Central memory CD8-positive, alpha-beta T cell (primary cell): ENCODE measurements at regions not wholly inside any gene's neighbourhood (a gene's known extent, or its start where the extent isn't known, plus 50 kb on each side); places are given as distances from the start of the nearest gene placed in this dataset.
"Not testable (repeated sequence)": the region's sequence is repeated elsewhere in the genome, so short reads cannot be mapped to it uniquely, and the experiment has no call there.

ENCODE experiments used
- ATAC-seq: fragments of 150-1000 bp; cut with Tn5 transposase; replicated peaks from 2 replicates; pipeline ENCODE4 v1.10.0; 2022; ENCODE audit warnings: mild to moderate bottlenecking, moderate FRiP score, moderate number of reproducible peaks; ENCODE audit not compliant: poor library complexity, severe bottlenecking; ENCODE audit errors: extremely low read depth
- DNase-seq, 2 donors: peaks; one replicate each; pipeline ENCODE4 v3.0.0; 2021; ENCODE audit warnings: low spot score in 2 of 2
- H3K27ac Mint-ChIP-seq: one replicate; pipeline ENCODE4 v1.8.0; 2022; ENCODE audit warnings: low read depth, mild to moderate bottlenecking, moderate library complexity, mixed read lengths
- H3K27me3 Mint-ChIP-seq: one replicate; pipeline ENCODE4 v1.8.0; 2022; ENCODE audit warnings: mixed read lengths
- H3K36me3 Mint-ChIP-seq: one replicate; pipeline ENCODE4 v1.8.0; 2022; ENCODE audit warnings: mild to moderate bottlenecking, moderate library complexity, mixed read lengths; ENCODE audit not compliant: insufficient read depth
- H3K4me1 Mint-ChIP-seq: one replicate; pipeline ENCODE4 v1.8.0; 2022; ENCODE audit warnings: mixed read lengths
- H3K4me3 Mint-ChIP-seq: one replicate; pipeline ENCODE4 v1.8.0; 2022; ENCODE audit warnings: mild to moderate bottlenecking, moderate library complexity, mixed read lengths
- H3K9me3 Mint-ChIP-seq: one replicate; pipeline ENCODE4 v1.8.0; 2022; ENCODE audit warnings: mixed read lengths

GRCh38 chr6:76532647-76533046, 460.2 kb upstream of the IMPG1 start:
- Mint-ChIP-seq H3K27me3 (no peaks in the 10 kb centered on the region), H3K27ac (no peak overlapping the region), H3K4me3 (no peak overlapping the region), H3K4me1 (no peaks in the 10 kb centered on the region), H3K9me3 (peaks cover 26% of the 10 kb centered on the region), H3K36me3 (no peaks in the 10 kb centered on the region)
- DNase-seq (no peak), ATAC-seq (no peak)

DNA sequence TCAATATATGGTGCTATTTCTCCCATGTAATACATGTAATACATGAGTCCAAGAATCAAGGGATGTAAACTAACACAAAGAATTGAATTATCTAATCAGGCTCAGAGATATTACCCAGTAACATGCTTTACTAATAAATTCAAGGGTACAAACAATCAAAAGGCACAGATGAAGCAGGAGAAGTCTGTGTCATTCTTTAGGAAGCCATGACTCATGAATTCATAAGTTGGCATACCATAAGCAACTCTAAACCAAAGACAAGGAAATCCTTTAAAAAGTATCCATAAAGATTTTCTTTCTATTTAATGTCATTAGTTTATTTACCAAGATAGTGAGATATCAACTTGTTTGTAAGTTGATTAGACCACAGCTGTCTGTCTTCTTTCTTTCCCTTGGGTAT, 446.0 kb upstream of the IMPG1 start:
- Mint-ChIP-seq H3K27me3 (no peaks in the 10 kb centered on the region), H3K27ac (no peak overlapping the region), H3K4me3 (no peak overlapping the region), H3K36me3 (no peaks in the 10 kb centered on the region), H3K4me1 (no peaks in the 10 kb centered on the region), H3K9me3 (peaks cover 9% of the 10 kb centered on the region)
- DNase-seq (no peak), ATAC-seq (no peak)

DNA sequence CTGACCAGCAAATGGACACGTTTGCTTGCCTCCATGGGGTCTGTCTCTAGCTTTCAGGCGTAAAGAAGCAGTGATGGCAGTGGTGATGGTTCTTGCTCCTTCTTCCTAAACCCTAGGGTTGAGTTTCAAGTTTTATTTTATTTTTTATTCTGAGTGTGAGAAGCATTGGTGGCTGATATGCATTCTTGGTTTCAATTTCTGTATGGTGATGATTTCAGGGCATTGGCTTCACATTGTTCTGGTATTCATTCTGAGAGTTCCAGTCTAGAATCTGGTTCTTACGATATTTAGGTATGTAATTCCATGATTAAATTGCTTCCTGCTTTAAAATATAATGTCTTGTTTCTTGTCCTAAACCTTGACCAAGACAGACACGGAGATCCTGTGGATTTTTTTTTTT, 444.5 kb upstream of the IMPG1 start:
- H3K4me3 Mint-ChIP-seq, result no peak overlapping the region
- DNase-seq, result no peak
- ATAC-seq, result no peak
- H3K9me3 Mint-ChIP-seq, result peaks cover 7% of the 10 kb centered on the region
- no peak overlapping the region for H3K27ac Mint-ChIP-seq
- no peaks in the 10 kb centered on the region for H3K4me1 Mint-ChIP-seq
- H3K27me3 Mint-ChIP-seq, result no peaks in the 10 kb centered on the region
- H3K36me3 Mint-ChIP-seq, result no peaks in the 10 kb centered on the region

DNA sequence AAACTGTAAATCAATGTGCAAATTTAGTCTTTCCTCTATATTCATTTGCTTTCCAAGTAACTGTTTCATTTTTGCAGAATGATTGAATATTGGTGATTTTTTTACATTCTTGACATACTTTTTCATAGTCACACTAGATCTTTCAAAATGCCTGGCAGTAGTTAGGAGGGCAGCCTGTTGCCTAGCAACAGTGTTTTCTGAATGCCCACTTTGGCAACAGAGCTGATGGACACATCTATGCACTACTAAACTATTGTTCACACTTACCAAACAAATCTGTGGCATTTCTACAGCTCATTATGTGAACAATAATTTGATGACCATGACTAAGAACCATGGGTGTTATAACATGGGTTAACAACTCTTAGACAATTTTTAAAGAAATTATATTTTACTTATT, 438.0 kb upstream of the IMPG1 start:
- H3K9me3 Mint-ChIP-seq, result peaks cover 6% of the 10 kb centered on the region
- H3K27ac Mint-ChIP-seq, result no peak overlapping the region
- H3K4me1 Mint-ChIP-seq, result no peaks in the 10 kb centered on the region
- no peaks in the 10 kb centered on the region for H3K36me3 Mint-ChIP-seq
- no peak for ATAC-seq
- H3K27me3 Mint-ChIP-seq, result no peaks in the 10 kb centered on the region
- H3K4me3 Mint-ChIP-seq, result no peak overlapping the region
- no peak for DNase-seq

- Mint-ChIP-seq H3K4me3 (no peak overlapping the region), H3K4me1 (no peaks in the 10 kb centered on the region), H3K27ac (no peak overlapping the region), H3K9me3 (peaks cover 11% of the 10 kb centered on the region), H3K36me3 (no peaks in the 10 kb centered on the region), H3K27me3 (no peaks in the 10 kb centered on the region)
- ATAC-seq, result no peak
- no peak for DNase-seq
These were observed 436.9 kb upstream of the IMPG1 start for GRCh38 chr6:76509397-76509796.

DNA sequence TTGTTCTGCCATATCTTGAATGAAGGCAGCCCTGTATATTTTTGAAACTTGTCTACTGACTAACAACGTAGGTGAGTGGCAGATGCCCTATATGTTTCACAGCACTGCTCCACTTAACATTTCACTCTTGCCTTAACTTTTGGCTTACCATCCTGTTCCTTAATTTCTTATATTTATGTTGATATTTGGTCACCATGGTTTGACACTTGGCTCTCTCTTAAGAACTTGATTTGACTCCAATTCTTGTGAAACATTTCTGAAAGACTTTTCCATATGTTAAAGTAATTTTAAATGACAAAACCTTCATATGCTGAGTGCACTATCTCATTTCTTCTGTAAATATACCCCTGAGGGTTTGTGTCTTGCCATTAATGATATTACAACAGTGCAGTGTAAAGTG, 434.3 kb upstream of the IMPG1 start:
- H3K9me3 Mint-ChIP-seq, result peaks cover 21% of the 10 kb centered on the region

GRCh38 chr6:76495909-76496308, 423.4 kb upstream of the IMPG1 start:
- H3K9me3 Mint-ChIP-seq, result peaks cover 19% of the 10 kb centered on the region
- ATAC-seq (no peak), DNase-seq (no peak)
- H3K27me3 Mint-ChIP-seq, result no peaks in the 10 kb centered on the region
- H3K36me3 Mint-ChIP-seq, result no peaks in the 10 kb centered on the region
- no peak overlapping the region for H3K4me3 Mint-ChIP-seq
- no peaks in the 10 kb centered on the region for H3K4me1 Mint-ChIP-seq
- no peak overlapping the region for H3K27ac Mint-ChIP-seq

More for the DNA sequence above, 434.3 kb upstream of the IMPG1 start:
- Mint-ChIP-seq H3K4me1 (no peaks in the 10 kb centered on the region), H3K27ac (no peak overlapping the region), H3K4me3 (no peak overlapping the region), H3K36me3 (no peaks in the 10 kb centered on the region), H3K27me3 (no peaks in the 10 kb centered on the region)
- DNase-seq (no peak), ATAC-seq (no peak)

DNA sequence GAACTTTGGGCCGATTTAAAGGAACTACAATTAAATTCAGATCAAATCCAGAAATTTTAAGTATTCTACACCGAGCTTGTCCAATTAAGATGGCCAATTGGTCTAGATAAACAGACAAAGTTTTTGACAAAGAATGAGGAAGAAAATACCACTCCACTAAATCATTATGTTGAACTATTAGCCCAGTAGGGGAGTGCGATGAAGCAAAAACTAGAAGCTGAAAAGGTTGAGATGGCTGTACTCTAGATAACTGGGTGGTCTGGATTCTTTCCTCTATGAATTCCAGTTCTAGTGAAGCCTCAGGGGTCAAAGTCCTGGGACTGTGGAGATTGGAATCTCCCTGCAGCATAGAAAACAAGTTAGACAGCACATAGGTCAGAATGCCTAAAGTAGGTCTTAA, 418.9 kb upstream of the IMPG1 start:
- H3K27ac Mint-ChIP-seq, H3K4me3 Mint-ChIP-seq, H3K36me3 Mint-ChIP-seq, H3K27me3 Mint-ChIP-seq, H3K4me1 Mint-ChIP-seq, ATAC-seq, DNase-seq: not testable (repeated sequence)
- peaks cover 25% of the 10 kb centered on the region for H3K9me3 Mint-ChIP-seq

DNA sequence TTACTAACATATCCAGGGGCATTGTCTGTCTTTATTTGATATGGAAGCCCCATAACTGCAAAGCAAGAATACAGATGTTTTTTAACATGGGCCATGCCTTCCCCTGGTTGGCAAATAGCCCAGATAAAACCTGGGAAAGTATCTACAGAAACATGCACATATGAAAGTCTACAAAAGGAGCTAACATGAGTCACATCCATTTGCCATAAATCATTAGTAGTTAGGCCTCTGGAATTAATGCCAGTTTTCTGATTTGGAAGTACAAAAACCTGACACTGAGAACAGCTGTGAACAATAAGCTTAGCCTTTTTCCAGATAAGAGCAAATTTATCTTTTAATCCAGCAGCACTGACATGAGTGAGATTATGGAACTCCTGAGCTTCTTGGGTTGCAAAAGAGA, 418.0 kb upstream of the IMPG1 start:
- H3K27ac Mint-ChIP-seq, result no peak overlapping the region
- H3K4me3 Mint-ChIP-seq, result no peak overlapping the region
- no peaks in the 10 kb centered on the region for H3K4me1 Mint-ChIP-seq
- H3K36me3 Mint-ChIP-seq, result no peaks in the 10 kb centered on the region
- DNase-seq, result no peak
- no peaks in the 10 kb centered on the region for H3K27me3 Mint-ChIP-seq
- peaks cover 21% of the 10 kb centered on the region for H3K9me3 Mint-ChIP-seq
- ATAC-seq, result no peak

DNA sequence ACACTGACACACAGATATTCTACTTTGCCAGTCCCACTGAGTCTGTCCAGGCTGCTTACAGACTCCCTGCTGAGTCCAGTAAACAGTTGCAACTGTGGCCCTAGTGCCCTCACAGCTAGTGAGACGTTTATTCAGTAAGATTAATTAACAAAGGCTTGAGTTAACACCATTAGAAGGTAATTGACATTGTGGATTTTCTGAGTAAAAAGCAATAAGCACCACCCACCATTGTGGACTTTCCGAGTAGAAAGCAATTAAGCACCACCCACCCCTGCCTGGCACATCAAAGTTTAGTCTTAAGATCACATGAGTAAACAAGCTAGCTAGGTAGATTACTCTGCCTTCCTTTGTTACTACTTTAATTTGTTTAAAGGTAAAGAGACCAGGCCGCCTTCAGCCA, 408.6 kb upstream of the IMPG1 start:
- Mint-ChIP-seq H3K27me3 (no peaks in the 10 kb centered on the region), H3K4me3 (no peak overlapping the region), H3K36me3 (no peaks in the 10 kb centered on the region), H3K9me3 (peaks cover 17% of the 10 kb centered on the region), H3K4me1 (no peaks in the 10 kb centered on the region), H3K27ac (no peak overlapping the region)
- ATAC-seq, result no peak
- DNase-seq, result no peak

DNA sequence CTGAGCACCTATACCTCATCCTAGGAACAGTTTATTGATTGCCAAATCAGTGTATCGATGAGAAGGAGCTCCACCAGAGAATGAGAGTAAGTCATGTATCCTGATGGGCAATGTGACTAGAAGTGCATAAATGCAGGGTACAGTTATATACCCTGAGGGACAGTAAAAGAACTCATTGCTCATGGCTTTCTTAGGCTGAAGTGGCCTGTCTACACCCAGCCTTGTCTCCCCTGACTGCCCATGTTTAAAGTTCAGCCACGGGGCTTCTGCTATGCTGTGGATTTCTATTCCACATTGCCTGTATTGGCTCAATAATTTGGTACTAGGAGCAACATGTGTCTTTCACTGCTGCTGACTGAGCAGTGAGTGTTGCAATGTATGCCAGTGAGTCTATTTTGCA, 400.4 kb upstream of the IMPG1 start:
- ATAC-seq (no peak), DNase-seq (no peak)
- H3K4me1 Mint-ChIP-seq, result no peaks in the 10 kb centered on the region
- H3K36me3 Mint-ChIP-seq, result no peaks in the 10 kb centered on the region
- no peaks in the 10 kb centered on the region for H3K27me3 Mint-ChIP-seq
- peaks cover 15% of the 10 kb centered on the region for H3K9me3 Mint-ChIP-seq
- H3K4me3 Mint-ChIP-seq, result no peak overlapping the region
- H3K27ac Mint-ChIP-seq, result no peak overlapping the region

- Mint-ChIP-seq H3K4me1 (no peaks in the 10 kb centered on the region), H3K36me3 (no peaks in the 10 kb centered on the region), H3K27me3 (no peaks in the 10 kb centered on the region), H3K4me3 (no peak overlapping the region), H3K27ac (no peak overlapping the region), H3K9me3 (peaks cover 13% of the 10 kb centered on the region)
- DNase-seq, result no peak
- ATAC-seq, result no peak
These were observed 393.8 kb upstream of the IMPG1 start for GRCh38 chr6:76466286-76466685.

DNA sequence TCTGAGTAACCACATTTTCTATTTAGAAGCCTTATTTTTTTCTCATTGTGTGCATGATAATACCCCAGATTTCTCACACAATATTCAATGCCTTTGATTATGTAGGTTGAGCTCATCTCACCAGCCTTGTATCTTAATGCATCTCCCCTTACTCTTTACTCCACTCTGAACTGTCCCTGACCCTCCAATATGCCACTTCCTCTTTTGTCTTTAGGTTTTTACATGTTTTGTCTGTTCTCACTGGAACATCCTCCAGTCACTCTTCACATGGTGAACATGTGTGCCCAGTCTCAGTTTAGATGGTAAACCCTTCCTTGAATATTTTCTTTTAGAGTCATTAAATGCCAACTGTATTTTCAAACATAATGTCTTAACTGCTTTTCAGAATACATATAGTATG, 392.9 kb upstream of the IMPG1 start:
- Mint-ChIP-seq H3K36me3 (no peaks in the 10 kb centered on the region), H3K9me3 (peaks cover 13% of the 10 kb centered on the region), H3K27me3 (no peaks in the 10 kb centered on the region), H3K4me1 (no peaks in the 10 kb centered on the region), H3K27ac (no peak overlapping the region), H3K4me3 (no peak overlapping the region)
- no peak for DNase-seq
- ATAC-seq, result no peak

GRCh38 chr6:76453270-76453669, 380.8 kb upstream of the IMPG1 start:
- DNase-seq (no peak), ATAC-seq (no peak)
- H3K4me1 Mint-ChIP-seq, result no peaks in the 10 kb centered on the region
- no peaks in the 10 kb centered on the region for H3K27me3 Mint-ChIP-seq
- no peak overlapping the region for H3K4me3 Mint-ChIP-seq
- no peak overlapping the region for H3K27ac Mint-ChIP-seq
- H3K9me3 Mint-ChIP-seq, result peaks cover 12% of the 10 kb centered on the region
- H3K36me3 Mint-ChIP-seq, result peaks cover 2% of the 10 kb centered on the region
